IPS-20b (cell line): ENCODE measurements at regions not wholly inside any gene's neighbourhood (a gene's known extent, or its start where the extent isn't known, plus 50 kb on each side); places are given as distances from the start of the nearest gene placed in this dataset.

Experiments
- H3K27ac ChIP-seq: one replicate; pipeline ENCODE4 v1.5.1; 2013; ENCODE audit warnings: low read length
- H3K27me3 ChIP-seq: 2 replicates; pipeline ENCODE4 v1.6.1; 2013; ENCODE audit warnings: mild to moderate bottlenecking, low read length, inconsistent platforms; ENCODE audit not compliant: insufficient read depth
- H3K36me3 ChIP-seq: 2 replicates; pipeline ENCODE4 v1.6.1; 2013; ENCODE audit warnings: low read depth, mild to moderate bottlenecking, inconsistent platforms, low read length, moderate library complexity; ENCODE audit not compliant: insufficient read depth
- H3K4me1 ChIP-seq: 2 replicates; pipeline ENCODE4 v1.6.1; 2013; ENCODE audit warnings: mild to moderate bottlenecking, control low read depth, inconsistent platforms, low read length, moderate library complexity; ENCODE audit not compliant: insufficient read depth
- H3K4me3 ChIP-seq: 2 replicates; pipeline ENCODE4 v1.5.1; 2013; ENCODE audit warnings: mild to moderate bottlenecking, low read length, inconsistent platforms
- H3K9ac ChIP-seq: 2 replicates; pipeline ENCODE4 v1.6.1; 2013; ENCODE audit warnings: low read depth, mild to moderate bottlenecking, inconsistent platforms, low read length, moderate library complexity
- H3K9me3 ChIP-seq: 2 replicates; pipeline ENCODE4 v1.6.1; 2013; ENCODE audit warnings: mild to moderate bottlenecking, low read depth, low read length, inconsistent platforms; ENCODE audit not compliant: insufficient read depth

GRCh38 chr6:88532241-88532860 lies 366.2 kb upstream of the CNR1 start:
- Histone ChIP-seq H3K4me1 (no peaks in the 10 kb centered on the region), H3K9ac (no peak overlapping the region), H3K27me3 (no peaks in the 10 kb centered on the region), H3K36me3 (no peaks in the 10 kb centered on the region), H3K9me3 (no peaks in the 10 kb centered on the region; the same call in 1 of the 2 replicates), H3K27ac (no peak overlapping the region), H3K4me3 (no peak overlapping the region)

GRCh38 chr6:88529726-88530125 lies 363.6 kb upstream of the CNR1 start:
- Histone ChIP-seq H3K9me3 (no peaks in the 10 kb centered on the region; the same call in 1 of the 2 replicates), H3K4me3 (no peak overlapping the region), H3K27me3 (no peaks in the 10 kb centered on the region), H3K36me3 (no peaks in the 10 kb centered on the region), H3K9ac (no peak overlapping the region), H3K27ac (no peak overlapping the region), H3K4me1 (no peaks in the 10 kb centered on the region)

GRCh38 chr6:88520445-88520844 lies 354.3 kb upstream of the CNR1 start:
- no peaks in the 10 kb centered on the region for H3K27me3 ChIP-seq
- no peaks in the 10 kb centered on the region for H3K4me1 ChIP-seq
- no peaks in the 10 kb centered on the region for H3K36me3 ChIP-seq
- H3K9ac ChIP-seq, result no peak overlapping the region
- H3K4me3 ChIP-seq, result no peak overlapping the region
- H3K9me3 ChIP-seq, result no peaks in the 10 kb centered on the region
- H3K27ac ChIP-seq, result no peak overlapping the region

- no peaks in the 10 kb centered on the region for H3K36me3 ChIP-seq
- H3K9me3 ChIP-seq, result no peaks in the 10 kb centered on the region
- H3K4me3 ChIP-seq, result no peak overlapping the region
- H3K27me3 ChIP-seq, result no peaks in the 10 kb centered on the region
- H3K27ac ChIP-seq, result no peak overlapping the region
- no peaks in the 10 kb centered on the region for H3K4me1 ChIP-seq
- no peak overlapping the region for H3K9ac ChIP-seq
Measured at GRCh38 chr6:88520017-88520338, 353.8 kb upstream of the CNR1 start.

- no peak overlapping the region for H3K4me3 ChIP-seq
- H3K4me1 ChIP-seq, result no peaks in the 10 kb centered on the region
- no peaks in the 10 kb centered on the region for H3K36me3 ChIP-seq
- H3K9me3 ChIP-seq, result no peaks in the 10 kb centered on the region
- H3K9ac ChIP-seq, result no peak overlapping the region
- H3K27ac ChIP-seq, result no peak overlapping the region
- no peaks in the 10 kb centered on the region for H3K27me3 ChIP-seq
Measured at GRCh38 chr6:88519301-88520016, 353.3 kb upstream of the CNR1 start.

GRCh38 chr6:88517737-88518136 lies 351.6 kb upstream of the CNR1 start:
- Histone ChIP-seq H3K27ac (no peak overlapping the region), H3K9ac (no peak overlapping the region), H3K4me3 (no peak overlapping the region), H3K27me3 (no peaks in the 10 kb centered on the region), H3K4me1 (no peaks in the 10 kb centered on the region), H3K9me3 (0 out of 2 replicates have a peak, but pooled peaks cover 4% of the 10 kb centered on the region), H3K36me3 (no peaks in the 10 kb centered on the region)

GRCh38 chr6:88513920-88514319 lies 347.8 kb upstream of the CNR1 start:
- Histone ChIP-seq H3K4me1 (no peaks in the 10 kb centered on the region), H3K9ac (no peak overlapping the region), H3K4me3 (no peak overlapping the region), H3K27me3 (no peaks in the 10 kb centered on the region), H3K27ac (no peak overlapping the region), H3K36me3 (no peaks in the 10 kb centered on the region), H3K9me3 (0 out of 2 replicates have a peak, but pooled peaks cover 4% of the 10 kb centered on the region)

GRCh38 chr6:88513471-88513870 lies 347.3 kb upstream of the CNR1 start:
- Histone ChIP-seq H3K27me3 (no peaks in the 10 kb centered on the region), H3K27ac (no peak overlapping the region), H3K4me1 (no peaks in the 10 kb centered on the region), H3K9ac (no peak overlapping the region), H3K36me3 (no peaks in the 10 kb centered on the region), H3K4me3 (no peak overlapping the region), H3K9me3 (0 out of 2 replicates have a peak, but pooled peaks cover 4% of the 10 kb centered on the region)

GRCh38 chr6:88512951-88513350 lies 346.8 kb upstream of the CNR1 start:
- Histone ChIP-seq H3K9ac (no peak overlapping the region), H3K27me3 (no peaks in the 10 kb centered on the region), H3K9me3 (0 out of 2 replicates have a peak, but pooled peaks cover 4% of the 10 kb centered on the region), H3K27ac (no peak overlapping the region), H3K36me3 (no peaks in the 10 kb centered on the region), H3K4me3 (no peak overlapping the region), H3K4me1 (no peaks in the 10 kb centered on the region)

GRCh38 chr6:88502391-88502790 lies 336.2 kb upstream of the CNR1 start:
- Histone ChIP-seq H3K9me3 (no peaks in the 10 kb centered on the region; the same call in 1 of the 2 replicates), H3K27ac (no peak overlapping the region), H3K36me3 (no peaks in the 10 kb centered on the region), H3K4me3 (no peak overlapping the region), H3K9ac (no peak overlapping the region), H3K4me1 (no peaks in the 10 kb centered on the region), H3K27me3 (no peaks in the 10 kb centered on the region)

GRCh38 chr6:88499845-88500699 lies 333.9 kb upstream of the CNR1 start:
- Histone ChIP-seq H3K9ac (no peak overlapping the region), H3K27ac (no peak overlapping the region), H3K27me3 (no peaks in the 10 kb centered on the region), H3K4me1 (no peaks in the 10 kb centered on the region; the same call in 1 of the 2 replicates), H3K4me3 (no peak overlapping the region), H3K9me3 (no peaks in the 10 kb centered on the region), H3K36me3 (no peaks in the 10 kb centered on the region)
